Caco-2 (cell line): ENCODE measurements at regions not wholly inside any gene's neighbourhood (a gene's known extent, or its start where the extent isn't known, plus 50 kb on each side); places are given as distances from the start of the nearest gene placed in this dataset.

Source experiments
- BruUV-seq: library from RNA; stranded (reverse); fragments of 400-500 nt; replicated peaks from 2 replicates; lab custom pipeline; 2021; lab: Mats Ljungman, UMichigan
- CTCF ChIA-PET: fragments of 300-600 bp; sonication (Branson Sonifier 250); formaldehyde crosslinking; loops from one replicate; lab custom pipeline; 2022; ENCODE audit warnings: antibody characterized with exemption; lab: Charles Lee
- POLR2A ChIA-PET: fragments of 300-600 bp; sonication (Branson Sonifier 250); formaldehyde crosslinking; loops from one replicate; lab custom pipeline; 2022; ENCODE audit warnings: antibody characterized with exemption; lab: Charles Lee
- DNase-seq, 2 experiments: peaks; one replicate each; pipeline versions ENCODE4 v3.0.0 to v3.0.0-alpha.2; 2020 to 2022
- H3K27me3 ChIP-seq: replicated peaks from 2 replicates; pipeline ENCODE4 v1.6.0; 2011; ENCODE audit warnings: low read length; ENCODE audit not compliant: control insufficient read depth, insufficient read depth
- H3K36me3 ChIP-seq: 2 replicates; pipeline ENCODE4 v1.5.1; 2011; ENCODE audit warnings: low read length; ENCODE audit not compliant: control insufficient read depth, insufficient read depth
- H3K4me1 ChIP-seq: fragments of 250-450 bp; sonication (Bioruptor Pico); 2 replicates; pipeline ENCODE4 v1.5.1; 2020; ENCODE audit warnings: mild to moderate bottlenecking
- H3K4me3 ChIP-seq: 2 replicates; pipeline ENCODE4 v1.5.1; 2011; ENCODE audit warnings: low read depth, mild to moderate bottlenecking, control low read depth, low read length
- H3K9me3 ChIP-seq: fragments of 250-450 bp; sonication (Bioruptor Pico); 2 replicates; pipeline ENCODE4 v1.5.1; 2020; ENCODE audit warnings: mild to moderate bottlenecking, moderate library complexity
- H3K27ac Mint-ChIP-seq: one replicate; pipeline ENCODE4 v1.8.0; 2022; ENCODE audit warnings: mixed read lengths; ENCODE audit not compliant: unreplicated experiment
- H3K27me3 Mint-ChIP-seq: one replicate; pipeline ENCODE4 v1.8.0; 2022; ENCODE audit warnings: mixed read lengths; ENCODE audit not compliant: insufficient read depth, unreplicated experiment
- H3K36me3 Mint-ChIP-seq: one replicate; pipeline ENCODE4 v1.8.0; 2022; ENCODE audit warnings: mild to moderate bottlenecking, mixed read lengths; ENCODE audit not compliant: insufficient read depth, unreplicated experiment
- H3K4me1 Mint-ChIP-seq: one replicate; pipeline ENCODE4 v1.8.0; 2022; ENCODE audit warnings: low read depth, mixed read lengths; ENCODE audit not compliant: unreplicated experiment
- H3K4me3 Mint-ChIP-seq: one replicate; pipeline ENCODE4 v1.8.0; 2022; ENCODE audit warnings: mild to moderate bottlenecking, moderate library complexity, mixed read lengths; ENCODE audit not compliant: unreplicated experiment
- H3K9me3 Mint-ChIP-seq: one replicate; pipeline ENCODE4 v1.8.0; 2022; ENCODE audit warnings: mixed read lengths; ENCODE audit not compliant: unreplicated experiment
- intact Hi-C: fragments of 100-400 bp; cut with micrococcal nuclease; formaldehyde crosslinking; loops from one replicate; pipeline ENCODE4 v1.10.0; 2022; ENCODE audit not compliant: unreplicated experiment
- TF ChIP-seq, protein P1 (sequence below), 2 experiments: fragments of 200-600 bp in 1 of 2; IDR thresholded peaks; 1 replicate in 1 of 2; 2 replicates in 1 of 2; pipeline versions ENCODE4 v1.5.1 to v1.8.0; 2011 to 2022; ENCODE audit warnings: antibody characterized with exemption in 1 of 2, control low read depth in 1 of 2, inconsistent platforms in 1 of 2, low read depth in 1 of 2, low read length in 1 of 2, mild to moderate bottlenecking in 1 of 2, moderate library complexity in 1 of 2; ENCODE audit not compliant: insufficient read depth in 1 of 2, severe bottlenecking in 1 of 2, unreplicated experiment in 1 of 2

DNA sequence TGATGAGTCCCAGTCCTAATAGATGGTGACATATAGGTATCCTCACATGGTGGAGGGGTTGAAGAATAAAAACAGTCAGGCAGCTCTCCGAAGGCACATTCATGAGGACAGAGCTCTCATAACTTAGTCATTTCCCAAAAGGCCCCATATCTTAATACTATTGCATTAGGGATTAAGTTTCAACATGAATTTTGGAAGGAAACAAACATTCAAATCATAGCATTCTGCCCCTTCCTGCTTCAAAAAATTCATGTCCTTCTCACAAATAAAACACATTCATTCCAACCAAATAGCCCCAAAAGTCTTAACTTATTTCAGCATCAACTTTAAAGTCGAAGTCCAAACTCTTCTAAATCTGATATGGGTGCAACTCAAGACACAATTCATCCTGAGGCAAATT lies 277.2 kb upstream of the NR4A3 start:
- CTCF ChIA-PET = no interaction called here

DNA sequence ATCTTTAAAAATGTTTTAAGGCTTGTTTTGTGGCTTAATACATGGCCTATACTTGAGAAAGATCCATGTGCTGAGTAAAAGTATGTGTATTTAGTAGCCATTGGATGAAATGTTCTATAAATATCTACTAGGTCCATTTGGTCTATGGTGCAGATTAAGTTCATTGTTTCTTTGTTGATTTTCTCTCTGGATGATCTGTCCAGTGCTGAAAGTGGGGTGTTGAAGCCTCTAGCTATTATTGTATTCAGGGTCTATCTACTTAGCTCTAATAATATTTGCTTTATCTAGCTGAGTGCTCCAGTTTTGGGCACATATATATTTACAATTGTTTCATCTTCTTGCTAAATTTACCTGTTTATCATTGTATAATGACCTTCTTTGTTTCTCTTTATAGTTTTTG lies 272.2 kb upstream of the NR4A3 start:
- CTCF ChIA-PET = no interaction called here

More for the DNA sequence above, 277.2 kb upstream of the NR4A3 start:
- Mint-ChIP-seq H3K36me3 (no peaks in the 10 kb centered on the region), H3K9me3 (peaks cover under 1% of the 10 kb centered on the region), H3K27me3 (peaks cover 4% of the 10 kb centered on the region), H3K27ac (no peak overlapping the region), H3K4me1 (no peaks in the 10 kb centered on the region), H3K4me3 (no peak overlapping the region)
- no TSS peak for BruUV-seq
- Histone ChIP-seq H3K36me3 (no peaks in the 10 kb centered on the region), H3K4me1 (no peaks in the 10 kb centered on the region), H3K27me3 (no peaks in the 10 kb centered on the region), H3K9me3 (no peaks in the 10 kb centered on the region), H3K4me3 (no peak overlapping the region)
- POLR2A ChIA-PET = no interaction called here
- TF ChIP-seq, protein P1, sequence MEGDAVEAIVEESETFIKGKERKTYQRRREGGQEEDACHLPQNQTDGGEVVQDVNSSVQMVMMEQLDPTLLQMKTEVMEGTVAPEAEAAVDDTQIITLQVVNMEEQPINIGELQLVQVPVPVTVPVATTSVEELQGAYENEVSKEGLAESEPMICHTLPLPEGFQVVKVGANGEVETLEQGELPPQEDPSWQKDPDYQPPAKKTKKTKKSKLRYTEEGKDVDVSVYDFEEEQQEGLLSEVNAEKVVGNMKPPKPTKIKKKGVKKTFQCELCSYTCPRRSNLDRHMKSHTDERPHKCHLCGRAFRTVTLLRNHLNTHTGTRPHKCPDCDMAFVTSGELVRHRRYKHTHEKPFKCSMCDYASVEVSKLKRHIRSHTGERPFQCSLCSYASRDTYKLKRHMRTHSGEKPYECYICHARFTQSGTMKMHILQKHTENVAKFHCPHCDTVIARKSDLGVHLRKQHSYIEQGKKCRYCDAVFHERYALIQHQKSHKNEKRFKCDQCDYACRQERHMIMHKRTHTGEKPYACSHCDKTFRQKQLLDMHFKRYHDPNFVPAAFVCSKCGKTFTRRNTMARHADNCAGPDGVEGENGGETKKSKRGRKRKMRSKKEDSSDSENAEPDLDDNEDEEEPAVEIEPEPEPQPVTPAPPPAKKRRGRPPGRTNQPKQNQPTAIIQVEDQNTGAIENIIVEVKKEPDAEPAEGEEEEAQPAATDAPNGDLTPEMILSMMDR (IDR thresholded peaks at IDR 0.05; ENCODE audit: insufficient read depth in 1 of 2, low read depth in 1 of 2, low read length in 1 of 2, severe bottlenecking in 1 of 2, unreplicated experiment in 1 of 2) = no peak
- no peak for DNase-seq
- intact Hi-C loops = no loop called here

DNA sequence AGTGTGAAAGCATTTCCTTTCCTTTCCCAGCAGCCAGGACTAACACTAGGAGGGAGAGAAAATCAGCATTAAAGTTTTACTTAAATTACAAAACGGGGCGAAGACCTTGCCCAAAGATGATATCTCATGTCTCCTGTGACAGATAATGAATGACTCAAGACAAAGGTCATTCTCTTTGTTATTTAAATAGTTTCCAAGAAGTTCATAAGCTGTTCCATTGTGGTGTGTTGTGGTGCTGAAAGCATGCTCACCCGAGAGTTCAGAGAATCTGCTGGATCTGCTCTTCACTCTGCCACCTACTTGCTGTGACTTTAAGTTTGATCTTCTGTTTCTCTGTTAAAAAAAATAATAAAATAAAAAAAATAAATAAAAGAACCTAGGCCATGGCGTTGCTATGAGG lies 265.9 kb upstream of the NR4A3 start:
- TF ChIP-seq, protein P1 (IDR thresholded peaks at IDR 0.05; ENCODE audit: insufficient read depth in 1 of 2, low read depth in 1 of 2, low read length in 1 of 2, severe bottlenecking in 1 of 2, unreplicated experiment in 1 of 2) = no peak
- intact Hi-C loops = no loop called here
- Mint-ChIP-seq H3K4me3 (no peak overlapping the region), H3K9me3 (no peaks in the 10 kb centered on the region), H3K36me3 (no peaks in the 10 kb centered on the region), H3K4me1 (no peaks in the 10 kb centered on the region), H3K27me3 (peaks cover 9% of the 10 kb centered on the region), H3K27ac (no peak overlapping the region)
- no TSS peak for BruUV-seq
- Histone ChIP-seq H3K4me1 (no peaks in the 10 kb centered on the region), H3K9me3 (no peaks in the 10 kb centered on the region), H3K27me3 (no peaks in the 10 kb centered on the region), H3K36me3 (no peaks in the 10 kb centered on the region), H3K4me3 (no peak overlapping the region)
- ChIA-PET CTCF (no interaction called here), POLR2A (no interaction called here)
- DNase-seq = no peak

More for the DNA sequence above, 272.2 kb upstream of the NR4A3 start:
- H3K27ac Mint-ChIP-seq = no peak overlapping the region
- Histone ChIP-seq H3K27me3 (no peaks in the 10 kb centered on the region), H3K36me3 (no peaks in the 10 kb centered on the region), H3K4me1 (no peaks in the 10 kb centered on the region), H3K4me3 (no peak overlapping the region), H3K9me3 (no peaks in the 10 kb centered on the region; the same call in 1 of the 2 replicates)
- no peak overlapping the region for H3K4me3 Mint-ChIP-seq
- BruUV-seq = no TSS peak
- peaks cover 7% of the 10 kb centered on the region for H3K27me3 Mint-ChIP-seq
- intact Hi-C loops = no loop called here
- H3K36me3 Mint-ChIP-seq = no peaks in the 10 kb centered on the region
- TF ChIP-seq, protein P1 (IDR thresholded peaks at IDR 0.05; ENCODE audit: insufficient read depth in 1 of 2, low read depth in 1 of 2, low read length in 1 of 2, severe bottlenecking in 1 of 2, unreplicated experiment in 1 of 2) = no peak
- peaks cover 10% of the 10 kb centered on the region for H3K9me3 Mint-ChIP-seq
- POLR2A ChIA-PET = no interaction called here
- DNase-seq = no peak
- no peaks in the 10 kb centered on the region for H3K4me1 Mint-ChIP-seq
